GM21528 (cell line): ENCODE measurements at regions not wholly inside any gene's neighbourhood (a gene's known extent, or its start where the extent isn't known, plus 50 kb on each side); places are given as distances from the start of the nearest gene placed in this dataset.

Experiments used
- ATAC-seq: cut with Tn5 transposase; IDR thresholded peaks from one replicate; pipeline ENCODE4 v1.9.1; 2021; ENCODE audit warnings: mild to moderate bottlenecking, moderate library complexity; ENCODE audit not compliant: unreplicated experiment, low FRiP score

GRCh38 chr2:236516708-236517107 lies 52.9 kb upstream of the ACKR3 start:
- no peak for ATAC-seq

GRCh38 chr2:236517251-236518031 lies 52.2 kb upstream of the ACKR3 start:
- no peak for ATAC-seq
